ENCODE measurements at regions not wholly inside any gene's neighbourhood (a gene's known extent, or its start where the extent isn't known, plus 50 kb on each side); places are given as distances from the start of the nearest gene placed in this dataset.
"Not testable (repeated sequence)": the region's sequence is repeated elsewhere in the genome, so short reads cannot be mapped to it uniquely, and the experiment has no call there.

- DNase-seq (ENCODE audit: low read depth) = no peak
Measured at GRCh38 chr11:45409587-45409986, 123.4 kb upstream of the SYT13 start.

GRCh38 chr11:45407226-45407625 lies 121.1 kb upstream of the SYT13 start:
- no peak for DNase-seq (ENCODE audit: low read depth)

- DNase-seq (ENCODE audit: low read depth) = no peak
Measured at GRCh38 chr11:45405916-45406670, 120.0 kb upstream of the SYT13 start.

GRCh38 chr11:45403521-45403920 lies 117.4 kb upstream of the SYT13 start:
- not testable (repeated sequence) for DNase-seq (ENCODE audit: low read depth)

GRCh38 chr11:45402049-45402630 lies 116.0 kb upstream of the SYT13 start:
- DNase-seq (ENCODE audit: low read depth) = no peak

- DNase-seq (ENCODE audit: low read depth) = peak; percentile 72
Measured at GRCh38 chr11:45400591-45400990, 114.5 kb upstream of the SYT13 start.

GRCh38 chr11:45399166-45399565 lies 113.0 kb upstream of the SYT13 start:
- DNase-seq (ENCODE audit: low read depth) = no peak

- DNase-seq (ENCODE audit: low read depth) = no peak
Measured at GRCh38 chr11:45398325-45398724, 112.2 kb upstream of the SYT13 start.

GRCh38 chr11:45396394-45396793 lies 110.3 kb upstream of the SYT13 start:
- no peak for DNase-seq (ENCODE audit: low read depth)

GRCh38 chr11:45395947-45396346 lies 109.8 kb upstream of the SYT13 start:
- no peak for DNase-seq (ENCODE audit: low read depth)

GRCh38 chr11:45395421-45395820 lies 109.3 kb upstream of the SYT13 start:
- no peak for DNase-seq (ENCODE audit: low read depth)

- DNase-seq (ENCODE audit: low read depth) = no peak
Measured at GRCh38 chr11:45394294-45395085, 108.3 kb upstream of the SYT13 start.

GRCh38 chr11:45393826-45394225 lies 107.7 kb upstream of the SYT13 start:
- no peak for DNase-seq (ENCODE audit: low read depth)

- no peak for DNase-seq (ENCODE audit: low read depth)
Measured at GRCh38 chr11:45393334-45393733, 107.2 kb upstream of the SYT13 start.

- no peak for DNase-seq (ENCODE audit: low read depth)
Measured at GRCh38 chr11:45392591-45393091, 106.5 kb upstream of the SYT13 start.

GRCh38 chr11:45392154-45392553 lies 106.0 kb upstream of the SYT13 start:
- no peak for DNase-seq (ENCODE audit: low read depth)

GRCh38 chr11:45391168-45391850 lies 105.2 kb upstream of the SYT13 start:
- no peak for DNase-seq (ENCODE audit: low read depth)

- no peak for DNase-seq (ENCODE audit: low read depth)
Measured at GRCh38 chr11:45390407-45390806, 104.3 kb upstream of the SYT13 start.

GRCh38 chr11:45388472-45388871 lies 102.3 kb upstream of the SYT13 start:
- no peak for DNase-seq (ENCODE audit: low read depth)

- DNase-seq (ENCODE audit: low read depth) = not testable (repeated sequence)
Measured at GRCh38 chr11:45387885-45388284, 101.7 kb upstream of the SYT13 start.

- DNase-seq (ENCODE audit: low read depth) = no peak
Measured at GRCh38 chr11:45386972-45387371, 100.8 kb upstream of the SYT13 start.

GRCh38 chr11:45385844-45386243 lies 99.7 kb upstream of the SYT13 start:
- DNase-seq (ENCODE audit: low read depth) = no peak
